HCT116 (cell line): ENCODE measurements at regions not wholly inside any gene's neighbourhood (a gene's known extent, or its start where the extent isn't known, plus 50 kb on each side); places are given as distances from the start of the nearest gene placed in this dataset.

Experiments used
- ATAC-seq: fragments of 200-7000 bp; cut with Tn5 transposase; 2 replicates; pipeline ENCODE4 v1.9.1; 2020; ENCODE audit warnings: mild to moderate bottlenecking, moderate library complexity
- BruUV-seq: library from RNA; stranded (reverse); fragments of 400-500 nt; replicated peaks from 2 replicates; lab custom pipeline; 2021; lab: Mats Ljungman, UMichigan
- CTCF ChIA-PET: fragments of 300-600 bp; sonication (Branson Sonifier 250); formaldehyde crosslinking; loops from one replicate; lab custom pipeline; 2021; ENCODE audit warnings: antibody characterized with exemption; lab: Charles Lee
- POLR2A ChIA-PET: fragments of 300-600, 350-600 bp; sonication (Branson Sonifier 250); formaldehyde crosslinking; loops from one replicate; lab custom pipeline; 2021; ENCODE audit warnings: antibody characterized with exemption; lab: Charles Lee
- RAD21 ChIA-PET, 2 experiments: fragments of 300-600 bp; sonication (Branson Sonifier 250); formaldehyde crosslinking; loops; one replicate each; lab custom pipeline; 2023; ENCODE audit warnings: low total read pairs in 2 of 2; ENCODE audit not compliant: uncharacterized antibody in 2 of 2, unreplicated experiment in 2 of 2, low non-redundant PET in 1 of 2; lab: Charles Lee
- DNase-seq: peaks from one replicate; pipeline ENCODE4 v3.0.0-alpha.2; 2010; ENCODE audit warnings: low read depth, low spot score
- H2AFZ ChIP-seq: fragments of 200-600 bp; shearing (Covaris generic), sonication (generic); 2 replicates; pipeline ENCODE4 v1.6.1; 2017; ENCODE audit warnings: low read depth, mixed run types, mixed read lengths, antibody characterized with exemption, low read length; ENCODE audit not compliant: poor library complexity, severe bottlenecking
- H3K27ac ChIP-seq: 2 replicates; pipeline ENCODE4 v1.5.1; 2012; ENCODE audit warnings: low read depth, low read length
- H3K27me3 ChIP-seq: fragments of 200-600 bp; sonication (generic); 2 replicates; pipeline ENCODE4 v1.6.1; 2016; ENCODE audit warnings: mixed run types, low read length, mixed read lengths; ENCODE audit not compliant: insufficient read depth
- H3K36me3 ChIP-seq, 2 experiments: fragments of 200-500 bp in 1 of 2; fragments of 200-600 bp in 1 of 2; sonication (Bioruptor generic) in 1 of 2; sonication (generic) in 1 of 2; 2 replicates each; pipeline versions ENCODE4 v1.5.1 to v1.6.1; 2014 to 2016; ENCODE audit warnings: low read length in 2 of 2, inconsistent platforms in 1 of 2, mixed read lengths in 1 of 2, mixed run types in 1 of 2; ENCODE audit not compliant: insufficient read depth in 2 of 2, control insufficient read depth in 1 of 2
- H3K4me1 ChIP-seq, 2 experiments: fragments of 200-600 bp in 1 of 2; sonication (generic) in 1 of 2; 2 replicates each; pipeline versions ENCODE4 v1.5.1 to v1.6.1; 2012 to 2017; ENCODE audit warnings: low read length in 2 of 2, inconsistent platforms in 1 of 2, mild to moderate bottlenecking in 1 of 2, mixed read lengths in 1 of 2, mixed run types in 1 of 2, moderate library complexity in 1 of 2; ENCODE audit not compliant: insufficient read depth in 2 of 2, control insufficient read depth in 1 of 2
- H3K4me2 ChIP-seq: fragments of 200-600 bp; sonication (generic); 2 replicates; pipeline ENCODE4 v1.6.1; 2017; ENCODE audit warnings: mixed run types, low read length, mixed read lengths
- H3K4me3 ChIP-seq, 2 experiments: fragments of 200-600 bp in 1 of 2; sonication (generic) in 1 of 2; replicated peaks in 1 of 2; 2 replicates each; pipeline ENCODE4 v1.5.1; 2011 to 2016; ENCODE audit warnings: low read length in 2 of 2, control low read depth in 1 of 2, low read depth in 1 of 2, mild to moderate bottlenecking in 1 of 2, mixed read lengths in 1 of 2, mixed run types in 1 of 2
- H3K79me2 ChIP-seq: fragments of 200-600 bp; sonication (generic); 2 replicates; pipeline ENCODE4 v1.6.1; 2017; ENCODE audit warnings: mild to moderate bottlenecking, mixed run types, low read length, moderate library complexity, mixed read lengths; ENCODE audit not compliant: insufficient read depth
- H3K9ac ChIP-seq: fragments of 200-600 bp; sonication (generic); 2 replicates; pipeline ENCODE4 v1.6.1; 2016; ENCODE audit warnings: low read length, mixed read lengths
- H3K9me2 ChIP-seq: fragments of 200-600 bp; sonication (generic), shearing (Covaris generic); 2 replicates; pipeline ENCODE4 v1.6.1; 2017; ENCODE audit warnings: mixed run types, mild to moderate bottlenecking, moderate library complexity; ENCODE audit not compliant: insufficient read depth
- H3K9me3 ChIP-seq, 2 experiments: fragments of 200-500 bp in 1 of 2; fragments of 200-600 bp in 1 of 2; sonication (Bioruptor generic) in 1 of 2; sonication (generic) in 1 of 2; 2 replicates each; pipeline ENCODE4 v1.6.1; 2014 to 2017; ENCODE audit warnings: low read length in 2 of 2, mixed read lengths in 2 of 2, inconsistent platforms in 1 of 2, low read depth in 1 of 2, mild to moderate bottlenecking in 1 of 2, mixed run types in 1 of 2, moderate library complexity in 1 of 2; ENCODE audit not compliant: control insufficient read depth in 1 of 2, insufficient read depth in 1 of 2
- H4K20me1 ChIP-seq: fragments of 200-600 bp; sonication (generic), shearing (Covaris generic); 2 replicates; pipeline ENCODE4 v1.6.1; 2017; ENCODE audit warnings: mixed run types, mild to moderate bottlenecking, moderate library complexity; ENCODE audit not compliant: insufficient read depth
- CTCF ChIP-seq, 3 experiments: fragments of 200-600 bp in 1 of 3; sonication (generic) in 1 of 3; IDR thresholded peaks in 2 of 3; conservative IDR thresholded peaks in 1 of 3; 2 replicates each; pipeline ENCODE4 v1.5.1; 2012 to 2017; ENCODE audit warnings: low read depth in 2 of 3, low read length in 2 of 3, antibody characterized with exemption in 1 of 3, borderline replicate concordance in 1 of 3, control low read depth in 1 of 3, mild to moderate bottlenecking in 1 of 3, mixed read lengths in 1 of 3, mixed run types in 1 of 3, moderate library complexity in 1 of 3; ENCODE audit not compliant: insufficient read depth in 1 of 3
- ELF1 ChIP-seq: IDR thresholded peaks from 2 replicates; pipeline ENCODE4 v1.6.1; 2012; ENCODE audit warnings: low read depth, borderline replicate concordance
- JUND ChIP-seq: IDR thresholded peaks from 2 replicates; pipeline ENCODE4 v1.6.1; 2012
- POLR2A ChIP-seq: IDR thresholded peaks from 2 replicates; pipeline ENCODE4 v1.7.0; 2011; ENCODE audit warnings: borderline replicate concordance; ENCODE audit not compliant: insufficient read depth, insufficient read length; ENCODE audit errors: extremely low read depth
- POLR2AphosphoS5 ChIP-seq: IDR thresholded peaks from 2 replicates; pipeline ENCODE4 v1.6.1; 2011; ENCODE audit warnings: mild to moderate bottlenecking, low read depth, low read length, moderate library complexity
- RAD21 ChIP-seq: IDR thresholded peaks from 2 replicates; pipeline ENCODE4 v1.6.1; 2012; ENCODE audit warnings: low read depth, mild to moderate bottlenecking
- SIN3A ChIP-seq: IDR thresholded peaks from 2 replicates; pipeline ENCODE4 v1.6.1; 2012; ENCODE audit warnings: low read depth
- SP1 ChIP-seq: IDR thresholded peaks from 2 replicates; pipeline ENCODE4 v1.6.1; 2012; ENCODE audit warnings: low read depth
- TCF7L2 ChIP-seq: IDR thresholded peaks from 2 replicates; pipeline ENCODE4 v1.7.0; 2011; ENCODE audit warnings: borderline replicate concordance, inconsistent platforms; ENCODE audit not compliant: insufficient read depth, insufficient read length; ENCODE audit errors: extremely low read depth
- ZFX ChIP-seq: fragments of 450-650 bp; IDR thresholded peaks from 2 replicates; pipeline ENCODE4 v1.6.1; 2017
- ZNF274 ChIP-seq: fragments of 200-500 bp; sonication (Bioruptor generic); IDR thresholded peaks from 2 replicates; pipeline ENCODE4 v1.6.1; 2014; ENCODE audit warnings: mild to moderate bottlenecking, low read depth, low read length, inconsistent platforms
- intact Hi-C: fragments of 100-400 bp; cut with micrococcal nuclease; formaldehyde crosslinking; loops from 2 replicates; pipeline ENCODE4 v1.10.0; 2022

- ChIA-PET POLR2A (no interaction called here), CTCF (no interaction called here), RAD21 (no interaction called here)
- TF ChIP-seq JUND (no peak), SP1 (no peak), ZFX (no peak), ZNF274 (no peak), POLR2AphosphoS5 (no peak), ELF1 (no peak), SIN3A (no peak), RAD21 (no peak), TCF7L2 (no peak), CTCF (IDR thresholded peaks at IDR 0.05 in 2 of 3, conservative IDR thresholded peaks at IDR 0.05 in 1 of 3; ENCODE audit: borderline replicate concordance in 1 of 3, insufficient read depth in 1 of 3, low read depth in 2 of 3, low read length in 2 of 3) (no peak), POLR2A (no peak)
- no peaks in the 10 kb centered on the region for H3K9me3 ChIP-seq
- no peak overlapping the region for H3K27ac ChIP-seq
- H3K9me2 ChIP-seq: no peaks in the 10 kb centered on the region
- H3K36me3 ChIP-seq: no peaks in the 10 kb centered on the region
- peaks cover 69% of the 10 kb centered on the region for H3K27me3 ChIP-seq
- no peaks in the 10 kb centered on the region for H3K4me1 ChIP-seq
- ATAC-seq (no peak), DNase-seq (no peak)
- H3K9ac ChIP-seq: no peak overlapping the region
- H2AFZ ChIP-seq: no peak overlapping the region
- H3K4me3 ChIP-seq: no peak overlapping the region
- no TSS peak for BruUV-seq
- intact Hi-C loops: loop anchor here (10.0 kb wide), 1 partner anchor 365 kb away; no protein-coding TSS in a partner anchor
- no peak overlapping the region for H3K4me2 ChIP-seq
- no peaks in the 10 kb centered on the region for H4K20me1 ChIP-seq
- H3K79me2 ChIP-seq: no peaks in the 10 kb centered on the region
These were observed 89.1 kb upstream of the DBX1 start for GRCh38 chr11:20249378-20249777.
